ENCODE measurements at regions not wholly inside any gene's neighbourhood (a gene's known extent, or its start where the extent isn't known, plus 50 kb on each side); places are given as distances from the start of the nearest gene placed in this dataset.

DNA sequence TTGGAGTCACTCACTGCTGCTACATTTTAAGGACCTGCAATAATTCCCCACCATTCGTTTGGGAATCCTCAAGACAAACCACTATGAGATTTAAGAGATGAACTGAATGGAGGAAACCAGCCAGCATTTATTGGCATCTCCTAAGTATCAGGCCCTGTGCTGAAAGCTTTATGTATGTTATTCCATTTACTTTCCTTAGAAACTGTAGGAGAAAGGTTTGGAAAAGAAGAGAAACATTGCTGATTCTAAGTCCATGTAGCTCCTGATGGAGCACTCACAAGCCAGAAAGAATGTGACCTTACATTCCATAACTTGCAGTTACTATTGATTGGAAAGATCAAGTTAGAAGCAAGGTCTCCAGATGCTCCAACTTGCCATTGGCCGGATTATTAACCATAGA is 267.4 kb downstream of the GAS1 start:
- no peak for DNase-seq

DNA sequence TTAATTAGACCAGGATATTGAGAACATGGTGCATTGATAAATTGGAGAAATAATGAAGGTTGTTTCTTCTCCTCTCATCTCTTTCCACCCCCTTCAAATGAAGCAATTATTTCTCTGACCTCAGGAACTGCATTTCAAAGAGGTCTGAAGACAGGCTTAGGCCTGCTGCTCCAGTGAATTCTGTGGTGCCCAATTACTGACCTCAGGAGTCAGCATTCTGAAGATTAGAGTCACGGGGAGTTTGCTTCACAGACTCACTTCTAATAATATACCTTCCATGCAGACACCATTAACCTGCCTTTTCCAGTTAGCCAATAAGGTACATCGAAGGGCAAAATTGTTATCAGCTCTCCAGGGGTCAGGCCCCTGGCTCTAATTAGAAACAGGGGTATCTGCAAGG is 270.9 kb downstream of the GAS1 start:
- no peak for DNase-seq

GRCh38 chr9:86675805-86676204 is 271.5 kb downstream of the GAS1 start:
- no peak for DNase-seq

- DNase-seq = no peak
These were observed 272.8 kb downstream of the GAS1 start for GRCh38 chr9:86674487-86674886.

DNA sequence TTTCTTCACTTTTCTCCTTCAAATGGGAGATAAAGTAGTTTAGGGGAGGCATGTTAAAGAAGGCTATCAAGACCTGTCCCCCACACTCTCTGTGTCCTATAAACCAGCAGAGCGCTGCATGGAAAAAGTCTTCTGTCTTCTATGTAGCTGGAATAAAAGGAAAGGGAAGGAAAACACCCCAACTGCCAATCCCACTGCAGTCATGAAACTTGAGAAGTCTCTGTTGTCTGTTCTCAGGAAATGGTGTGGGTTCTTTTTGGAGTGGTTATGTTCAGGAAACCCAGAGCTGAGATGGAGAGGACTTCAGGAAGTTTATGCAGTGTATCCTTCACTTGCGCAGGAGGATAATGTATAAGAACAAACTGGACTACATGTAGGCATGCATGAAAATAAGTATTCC is 274.3 kb downstream of the GAS1 start:
- DNase-seq = no peak

GRCh38 chr9:86672301-86672700 is 275.0 kb downstream of the GAS1 start:
- DNase-seq = no peak

DNA sequence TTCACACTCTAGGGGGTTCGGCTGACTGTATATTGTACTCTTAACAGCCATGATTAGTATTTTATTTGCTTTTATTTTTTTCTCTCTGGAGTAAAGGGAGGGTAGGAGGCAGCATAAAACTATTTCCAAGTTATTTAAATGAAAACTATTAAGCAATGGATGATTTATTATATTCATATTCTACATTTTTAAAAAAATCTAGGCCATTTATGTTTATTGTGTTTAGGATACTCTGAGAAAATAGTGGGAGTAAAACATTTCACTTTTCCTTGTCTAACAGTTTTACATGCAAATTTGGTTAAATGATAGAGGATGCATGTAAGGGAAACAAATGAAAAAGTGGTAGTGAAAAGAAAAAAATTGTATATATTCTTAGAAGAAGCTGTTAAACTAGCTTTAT is 276.3 kb downstream of the GAS1 start:
- DNase-seq = no peak

DNA sequence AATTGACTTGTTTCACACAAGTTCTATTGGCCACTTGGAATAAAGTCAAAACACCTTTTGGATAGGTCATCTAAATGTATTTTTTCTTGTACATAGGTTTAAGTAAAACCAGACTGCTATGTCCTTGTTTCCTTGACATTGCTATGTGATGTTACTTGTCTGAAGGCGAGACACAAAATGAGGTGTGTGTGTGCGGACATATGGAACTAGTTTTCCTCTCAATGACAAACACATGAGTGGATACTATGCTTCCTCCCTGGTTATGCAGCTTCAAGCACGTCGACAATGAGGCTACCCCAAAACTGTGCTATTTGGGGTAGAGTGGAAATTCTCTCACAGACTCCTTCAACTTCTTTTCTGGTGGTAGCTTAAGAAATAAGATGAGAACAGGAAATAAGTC is 276.8 kb downstream of the GAS1 start:
- no peak for DNase-seq

- no peak for DNase-seq
These were observed 277.2 kb downstream of the GAS1 start for GRCh38 chr9:86670076-86670475.

GRCh38 chr9:86669422-86669821 is 277.9 kb downstream of the GAS1 start:
- DNase-seq = no peak

GRCh38 chr9:86668488-86668887 is 278.8 kb downstream of the GAS1 start:
- DNase-seq = no peak

DNA sequence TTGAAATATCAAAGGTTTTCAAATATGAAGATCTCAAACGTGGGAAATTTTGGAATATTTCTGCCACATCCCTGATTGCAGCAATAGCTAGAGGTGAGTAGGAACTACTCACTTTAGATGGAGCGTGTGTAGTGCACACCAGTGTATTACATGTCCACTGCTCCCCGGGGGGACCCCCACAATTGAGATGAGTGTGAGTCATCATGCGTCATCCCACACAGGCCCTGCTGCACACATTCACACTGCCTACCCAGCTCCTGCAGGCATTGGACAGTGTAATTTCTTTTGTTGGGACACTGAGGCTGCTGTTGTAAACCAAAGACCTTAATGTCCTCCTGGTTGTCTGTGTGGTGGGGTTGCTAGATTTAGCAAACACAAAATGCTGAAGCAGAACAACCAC is 280.0 kb downstream of the GAS1 start:
- DNase-seq = no peak

DNA sequence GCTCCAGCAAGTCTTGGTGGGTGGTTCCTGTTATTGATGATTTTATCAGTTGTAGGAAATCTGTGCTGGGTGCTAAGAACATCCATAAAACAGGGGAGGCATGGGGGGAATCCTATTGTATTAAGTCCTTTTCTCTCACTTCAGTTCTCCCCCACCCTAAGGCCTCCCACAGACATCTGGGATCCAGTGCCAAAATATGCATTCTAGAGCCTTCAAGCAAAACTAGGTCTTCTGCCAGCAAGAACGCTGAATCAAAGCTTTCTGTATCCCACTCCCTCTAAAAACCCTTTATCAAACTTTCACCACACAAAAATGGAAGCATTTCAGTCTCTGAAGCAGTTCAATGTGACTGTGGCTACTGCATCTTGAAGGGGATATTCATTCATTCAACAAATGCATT is 281.9 kb downstream of the GAS1 start:
- DNase-seq = no peak

GRCh38 chr9:86664603-86665002 is 282.7 kb downstream of the GAS1 start:
- no peak for DNase-seq

GRCh38 chr9:86663905-86664304 is 283.4 kb downstream of the GAS1 start:
- DNase-seq = no peak

DNA sequence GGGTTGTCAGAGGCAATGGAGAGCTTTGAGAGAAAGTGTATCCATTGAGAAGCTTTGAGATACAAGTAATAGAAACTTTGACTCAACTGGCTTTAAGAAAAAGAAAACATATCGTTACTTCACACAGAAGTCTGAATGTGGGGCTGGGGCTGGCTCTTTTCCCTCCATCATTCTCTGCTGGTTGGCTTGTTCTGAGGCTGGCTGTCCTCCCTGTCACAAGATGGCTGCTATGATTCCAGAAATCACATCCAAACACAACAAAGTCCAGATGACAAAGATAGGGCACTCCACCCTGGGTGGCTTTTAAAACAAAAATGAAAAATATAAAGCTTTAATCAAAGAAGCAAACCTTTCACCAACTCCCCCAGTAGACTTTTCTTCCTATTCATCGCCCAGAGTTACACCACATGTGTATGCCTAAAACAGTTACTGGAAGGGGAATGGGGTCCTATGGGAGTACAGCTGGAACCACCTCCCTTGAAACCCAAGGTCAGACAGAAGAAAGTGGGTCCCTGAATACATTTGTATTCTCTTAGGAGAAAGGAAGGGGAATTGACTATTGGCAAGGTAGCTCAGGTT is 284.3 kb downstream of the GAS1 start:
- no peak for DNase-seq

- no peak for DNase-seq
These were observed 287.0 kb downstream of the GAS1 start for GRCh38 chr9:86660146-86660943.

GRCh38 chr9:86659413-86660046 is 287.8 kb downstream of the GAS1 start:
- DNase-seq = no peak

GRCh38 chr9:86655147-86655546 is 292.2 kb downstream of the GAS1 start:
- no peak for DNase-seq

DNA sequence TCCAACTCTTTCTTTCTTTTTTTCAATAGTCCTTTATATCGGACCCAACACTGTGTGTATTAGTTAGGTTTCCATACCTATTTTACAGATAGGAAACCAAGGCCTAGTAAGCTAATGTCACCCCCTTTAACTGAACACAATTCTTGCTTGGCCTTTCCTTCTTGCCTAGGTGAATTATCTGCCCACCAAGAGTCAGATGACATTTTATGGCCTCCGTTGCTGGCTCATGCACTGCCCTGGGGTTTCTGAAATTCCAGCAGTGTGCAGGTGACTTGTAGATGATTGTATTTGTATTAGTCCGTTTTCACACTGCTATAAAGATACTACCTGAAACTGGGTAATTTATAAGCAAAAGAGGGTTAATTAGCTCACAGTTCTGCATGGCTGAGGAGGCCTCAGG is 293.8 kb downstream of the GAS1 start:
- DNase-seq = no peak

DNA sequence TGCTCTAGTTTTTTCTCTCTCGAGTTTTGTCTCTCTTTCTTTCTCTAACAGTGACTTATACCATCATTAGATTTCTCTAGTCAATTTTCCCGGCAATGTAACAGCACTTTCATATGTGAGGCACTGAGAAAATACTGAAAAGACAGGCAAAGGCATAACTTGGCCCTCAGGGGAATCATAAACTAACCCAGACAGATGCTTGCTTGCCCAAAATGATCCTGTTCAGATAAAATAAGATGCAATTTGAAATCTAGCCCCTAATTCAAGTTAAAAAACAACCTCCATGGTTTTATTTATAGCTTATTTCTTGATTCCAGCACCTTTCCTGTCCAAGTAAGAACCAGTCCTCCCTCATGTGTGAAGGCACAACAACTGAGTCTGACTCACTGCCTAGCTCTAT is 294.6 kb downstream of the GAS1 start:
- no peak for DNase-seq

DNA sequence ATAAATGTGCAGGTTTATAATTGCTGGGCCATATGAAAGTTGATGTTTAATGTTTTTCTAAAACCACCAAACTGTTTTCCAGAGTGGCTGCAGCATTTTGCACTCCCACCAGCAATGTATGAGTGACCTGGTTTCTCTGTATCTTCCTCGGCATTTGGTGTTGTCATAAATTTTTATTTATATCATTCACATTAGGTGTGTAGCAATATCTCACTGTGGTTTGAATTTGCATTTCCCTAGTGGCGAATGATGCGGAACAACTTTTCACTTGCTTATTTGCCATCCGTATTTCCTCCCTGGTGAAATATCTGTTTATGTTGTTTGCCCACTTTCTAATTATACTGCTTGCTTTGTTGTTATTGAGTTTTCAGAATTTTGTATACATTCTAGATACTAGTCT is 295.7 kb upstream of the TUT7 start:
- no peak for DNase-seq

DNA sequence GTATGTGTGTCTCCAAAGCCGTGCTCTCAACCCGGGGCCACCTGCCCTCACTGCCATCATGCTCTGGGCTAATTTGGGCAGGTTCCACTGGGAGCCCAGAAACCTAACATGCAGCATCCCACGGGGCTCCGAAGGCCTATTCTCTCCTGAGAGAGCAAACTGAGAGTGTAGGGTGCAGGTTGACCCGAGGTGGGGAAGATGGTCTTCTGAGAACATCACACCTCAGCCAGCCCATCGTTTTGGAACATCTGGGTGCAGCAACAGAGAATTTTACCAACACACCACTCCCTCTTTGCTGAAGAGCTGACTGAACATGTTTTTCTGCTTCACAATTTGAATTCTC is 294.6 kb upstream of the TUT7 start:
- DNase-seq = no peak

GRCh38 chr9:86648156-86648827 is 294.1 kb upstream of the TUT7 start:
- no peak for DNase-seq
